OCI-LY7 (cell line): ENCODE measurements at regions not wholly inside any gene's neighbourhood (a gene's known extent, or its start where the extent isn't known, plus 50 kb on each side); places are given as distances from the start of the nearest gene placed in this dataset.

ENCODE experiments used
- CTCF ChIP-seq: fragments of 200-600 bp; sonication (generic); conservative IDR thresholded peaks from 2 replicates; pipeline ENCODE4 v1.5.1; 2014; ENCODE audit warnings: mild to moderate bottlenecking, antibody characterized with exemption, low read length, moderate library complexity, mixed read lengths
- EZH2phosphoT487 ChIP-seq: fragments of 200-600 bp; sonication (generic); IDR thresholded peaks from 2 replicates; pipeline ENCODE4 v1.6.1; 2018; ENCODE audit warnings: low read depth, borderline replicate concordance, mild to moderate bottlenecking, mixed run types, antibody characterized with exemption, low read length, moderate library complexity, mixed read lengths

- TF ChIP-seq CTCF (no peak), EZH2phosphoT487 (no peak)
Observed at GRCh38 chr14:87687420-87687819, 305.6 kb downstream of the GALC start.
